PC-9 (cell line): ENCODE measurements at regions not wholly inside any gene's neighbourhood (a gene's known extent, or its start where the extent isn't known, plus 50 kb on each side); places are given as distances from the start of the nearest gene placed in this dataset.

Experiments
- CTCF ChIP-seq: fragments of 200-600 bp; sonication (generic); conservative IDR thresholded peaks from 2 replicates; pipeline ENCODE4 v1.6.1; 2017; ENCODE audit warnings: mixed run types, antibody characterized with exemption, mild to moderate bottlenecking, moderate library complexity
- EZH2 ChIP-seq: fragments of 200-600 bp; sonication (generic); IDR thresholded peaks from 2 replicates; pipeline ENCODE4 v1.8.0; 2017; ENCODE audit warnings: antibody characterized with exemption, low read depth

GRCh38 chr2:204436230-204436629 is 109.0 kb upstream of the PARD3B start:
- no peak for TF ChIP-seq CTCF
- TF ChIP-seq EZH2 = no peak
